NCI-H1694 (cell line): ENCODE measurements at regions not wholly inside any gene's neighbourhood (a gene's known extent, or its start where the extent isn't known, plus 50 kb on each side); places are given as distances from the start of the nearest gene placed in this dataset.

Experiments used
- DNase-seq: peaks from one replicate; lab custom pipeline; 2025; lab: John Stamatoyannopoulos, UW

DNA sequence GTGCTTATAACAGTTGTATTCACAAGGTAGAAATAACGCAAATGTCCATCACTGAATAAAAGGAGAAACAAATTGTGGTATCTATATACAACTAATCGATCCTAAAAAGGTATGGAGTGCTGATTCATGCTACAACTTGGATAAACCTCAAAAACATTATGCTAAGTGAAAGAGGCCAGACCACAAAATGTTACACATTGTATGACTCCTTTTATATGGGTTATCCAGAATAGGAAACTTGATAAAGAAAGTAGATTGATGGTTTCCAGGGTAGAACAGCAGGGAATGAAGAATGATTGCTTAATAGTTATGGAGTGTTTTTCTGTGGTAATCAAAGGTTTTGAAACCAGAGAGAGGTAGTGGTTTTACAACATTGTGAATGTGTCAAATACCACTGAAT, 432.2 kb upstream of the TRIB2 start:
- DNase-seq, result no peak

DNA sequence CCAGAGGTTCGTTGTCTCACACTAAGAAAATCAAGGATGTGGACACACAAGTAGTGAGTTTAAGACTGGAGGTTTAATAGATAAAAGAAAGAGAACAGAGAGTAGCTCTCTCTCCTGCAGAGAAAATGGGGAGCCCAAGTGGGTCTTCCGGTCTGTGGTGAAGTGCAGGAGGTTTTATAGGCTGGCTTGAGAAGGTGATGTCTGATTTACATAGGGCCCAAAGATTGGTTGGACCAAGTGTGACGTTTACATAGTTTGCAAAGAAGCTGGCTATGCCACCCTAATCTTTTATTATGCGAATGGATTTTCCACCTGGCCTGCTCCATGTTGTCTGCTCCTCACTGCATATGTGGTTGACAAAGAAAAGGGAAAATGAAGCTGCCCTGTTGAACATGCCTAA, 430.4 kb upstream of the TRIB2 start:
- DNase-seq, result no peak

DNA sequence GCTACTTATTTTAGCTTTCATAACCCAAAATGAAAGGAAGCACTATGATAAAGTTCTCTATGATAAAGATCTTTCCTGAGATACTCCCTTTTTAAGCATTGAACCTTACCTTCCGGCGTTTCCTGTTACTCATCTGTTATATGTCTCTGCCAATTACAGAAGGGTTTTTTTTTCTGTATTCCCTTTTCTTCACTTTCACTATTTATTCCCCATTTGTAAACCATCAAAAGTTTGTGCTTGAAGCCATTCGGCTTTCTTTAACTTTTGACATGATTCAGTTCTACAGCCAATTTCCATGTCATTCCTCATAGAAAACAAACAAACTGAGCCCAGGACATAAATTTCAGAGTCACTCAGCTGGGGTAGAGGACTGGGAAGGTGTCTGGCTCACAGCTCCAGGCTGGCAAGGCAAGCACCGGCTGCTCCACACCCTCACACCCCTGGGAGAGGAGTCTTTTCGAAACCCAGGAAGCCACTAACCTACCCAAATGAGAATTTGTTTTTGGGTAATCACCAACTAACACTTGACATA, 429.4 kb upstream of the TRIB2 start:
- DNase-seq, result no peak

DNA sequence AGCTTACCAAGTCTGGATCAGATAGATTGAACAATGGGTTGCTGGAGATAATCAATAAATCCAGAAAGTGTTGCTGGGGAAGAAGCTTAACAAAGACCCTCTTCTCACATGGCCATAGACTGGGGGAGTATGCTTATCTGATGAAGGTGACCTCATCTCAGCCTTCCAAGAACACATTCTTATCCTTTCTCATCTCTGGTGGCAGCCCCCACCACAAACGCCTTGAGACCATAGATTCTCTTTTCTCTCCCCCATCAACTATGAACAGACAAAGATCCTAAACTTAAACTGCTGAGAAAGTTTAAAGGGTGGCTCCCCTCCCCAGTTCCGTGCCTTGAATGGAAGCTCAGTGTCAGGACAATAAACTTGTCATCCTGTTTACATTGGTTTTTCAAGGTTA, 428.7 kb upstream of the TRIB2 start:
- DNase-seq, result no peak

GRCh38 chr2:12289120-12289802, 427.5 kb upstream of the TRIB2 start:
- DNase-seq, result no peak

DNA sequence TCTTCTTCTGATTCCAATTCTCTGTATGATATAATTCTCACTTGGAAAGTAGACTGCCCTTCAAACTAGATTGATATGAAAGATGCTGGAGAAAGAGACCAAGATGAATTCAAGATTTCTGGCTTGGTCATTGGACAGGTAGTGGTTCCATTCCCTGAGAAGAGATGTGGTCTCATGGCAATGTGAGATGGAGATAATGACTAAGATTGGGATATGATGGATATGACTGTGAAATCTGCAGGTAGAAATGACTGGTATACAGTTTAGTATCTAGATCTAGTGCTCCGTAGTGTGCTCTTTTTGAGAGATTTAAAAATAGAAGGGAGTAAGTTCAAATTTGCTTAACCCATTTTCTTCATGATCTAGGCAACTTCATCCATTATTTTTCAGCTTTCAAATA, 425.4 kb upstream of the TRIB2 start:
- no peak for DNase-seq

GRCh38 chr2:12293874-12294273, 422.9 kb upstream of the TRIB2 start:
- no peak for DNase-seq

- no peak for DNase-seq
Observed at GRCh38 chr2:12295856-12296519, 420.7 kb upstream of the TRIB2 start.

- no peak for DNase-seq
Observed at GRCh38 chr2:12296915-12297314, 419.8 kb upstream of the TRIB2 start.

GRCh38 chr2:12298352-12298751, 418.4 kb upstream of the TRIB2 start:
- no peak for DNase-seq

GRCh38 chr2:12299431-12299830, 417.3 kb upstream of the TRIB2 start:
- no peak for DNase-seq

DNA sequence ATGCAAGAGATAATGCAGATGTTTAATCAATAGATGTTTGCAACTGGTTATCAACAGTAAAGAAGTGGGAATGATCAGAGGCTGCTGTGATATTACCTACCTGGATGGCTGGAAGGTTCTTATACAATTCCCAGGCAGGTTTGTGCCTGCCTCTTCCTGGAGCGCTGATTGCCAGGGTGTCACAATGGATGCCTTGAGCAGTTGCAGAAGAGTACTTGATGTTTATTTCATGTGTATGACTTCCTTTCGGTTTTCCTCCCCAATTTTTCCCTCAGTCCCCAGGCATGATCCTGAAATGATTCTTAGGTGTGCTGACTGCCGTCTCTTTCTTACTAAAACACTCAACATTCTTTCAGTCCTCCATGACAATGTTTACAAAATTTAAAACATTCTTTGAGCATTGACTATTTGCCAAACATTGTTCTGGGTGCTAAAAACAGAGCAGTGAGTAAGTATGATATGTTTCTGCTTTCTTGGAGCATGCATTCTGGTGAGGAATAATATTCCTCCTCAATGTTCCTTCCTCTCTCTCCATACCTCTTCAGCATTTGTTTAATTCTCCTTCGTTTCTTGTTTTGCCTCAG, 416.6 kb upstream of the TRIB2 start:
- DNase-seq, result no peak

- no peak for DNase-seq
Observed at GRCh38 chr2:12300927-12301326, 415.8 kb upstream of the TRIB2 start.

DNA sequence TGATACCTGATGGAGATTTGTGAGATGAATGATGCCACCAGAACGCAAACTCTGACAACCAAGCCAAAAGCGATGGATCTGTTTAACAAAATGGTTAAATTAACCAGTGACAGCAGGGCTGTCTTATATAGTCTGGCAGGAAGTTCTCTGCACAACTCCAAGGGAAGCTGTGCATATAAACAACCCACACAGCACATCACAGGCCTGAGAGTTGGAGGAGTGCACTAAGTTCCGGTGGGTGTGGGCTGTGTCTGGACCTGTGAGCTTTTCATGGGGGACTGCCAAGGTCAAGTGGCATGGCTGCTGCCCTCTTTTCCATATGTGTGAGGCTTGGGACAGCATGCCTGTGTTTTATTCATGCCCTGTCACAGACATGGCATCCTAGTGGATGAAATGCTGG, 414.6 kb upstream of the TRIB2 start:
- DNase-seq, result no peak

DNA sequence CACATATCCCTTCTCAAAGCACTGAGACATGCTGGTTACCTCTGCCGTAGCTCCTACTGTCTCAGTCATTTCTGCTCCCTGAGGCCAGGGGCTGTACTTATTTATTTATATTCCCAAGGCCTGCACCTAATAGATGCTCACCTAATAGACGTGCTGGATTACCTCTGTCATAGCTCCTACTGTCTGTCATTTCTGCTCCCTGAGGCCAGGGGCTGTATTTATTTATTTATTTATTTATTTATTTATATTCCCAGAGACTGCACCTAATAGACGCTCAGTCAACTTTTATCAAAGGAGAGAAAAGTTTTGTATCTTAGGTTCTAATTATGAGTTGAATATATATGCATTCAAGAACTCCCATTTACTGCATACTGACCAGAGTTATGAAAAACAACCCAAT, 414.0 kb upstream of the TRIB2 start:
- DNase-seq, result no peak

DNA sequence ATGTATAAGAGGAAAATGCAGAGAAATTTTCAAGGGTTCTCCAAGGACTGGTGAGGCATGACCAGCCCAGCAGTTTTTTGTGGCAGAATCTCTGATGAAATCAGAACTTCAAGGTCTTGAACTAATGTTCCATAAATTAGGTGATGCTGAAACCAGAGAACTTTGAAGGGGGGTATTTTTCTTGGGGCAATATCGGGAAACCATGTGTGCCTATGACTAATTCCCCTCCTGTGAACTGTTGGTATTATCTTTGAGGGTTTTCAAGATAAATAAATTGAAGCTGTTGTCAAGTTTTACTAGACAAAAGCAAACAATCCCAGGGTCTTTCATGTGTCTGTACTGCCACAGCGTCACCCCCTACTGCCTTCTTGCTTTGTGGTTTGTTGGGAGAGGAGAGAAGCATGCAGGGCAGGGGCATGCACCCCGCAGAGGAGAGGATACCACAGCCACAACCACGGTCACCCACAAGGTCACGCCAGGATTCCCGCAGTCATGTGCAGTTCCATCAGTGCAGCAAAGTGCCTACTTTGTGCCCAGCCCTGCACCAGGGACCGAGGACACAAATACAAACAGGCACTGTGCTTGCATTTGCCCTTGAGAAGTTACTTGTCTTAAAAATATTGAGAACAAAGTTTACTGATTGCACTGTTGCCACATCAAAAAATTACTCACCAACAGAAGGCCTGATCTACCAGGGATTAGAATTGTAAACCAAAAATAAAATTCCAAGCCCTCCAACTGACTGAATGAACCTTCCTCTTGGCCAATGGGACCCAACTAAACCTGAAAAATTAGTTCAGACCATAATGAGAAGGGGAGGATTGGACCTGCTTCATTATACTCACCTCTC, 413.3 kb upstream of the TRIB2 start:
- DNase-seq, result no peak

GRCh38 chr2:12304564-12305171, 412.1 kb upstream of the TRIB2 start:
- no peak for DNase-seq

GRCh38 chr2:12305931-12306330, 410.8 kb upstream of the TRIB2 start:
- DNase-seq, result no peak

- DNase-seq, result no peak
Observed at GRCh38 chr2:12310399-12310798, 406.3 kb upstream of the TRIB2 start.

GRCh38 chr2:12313445-12314126, 403.1 kb upstream of the TRIB2 start:
- DNase-seq, result no peak

DNA sequence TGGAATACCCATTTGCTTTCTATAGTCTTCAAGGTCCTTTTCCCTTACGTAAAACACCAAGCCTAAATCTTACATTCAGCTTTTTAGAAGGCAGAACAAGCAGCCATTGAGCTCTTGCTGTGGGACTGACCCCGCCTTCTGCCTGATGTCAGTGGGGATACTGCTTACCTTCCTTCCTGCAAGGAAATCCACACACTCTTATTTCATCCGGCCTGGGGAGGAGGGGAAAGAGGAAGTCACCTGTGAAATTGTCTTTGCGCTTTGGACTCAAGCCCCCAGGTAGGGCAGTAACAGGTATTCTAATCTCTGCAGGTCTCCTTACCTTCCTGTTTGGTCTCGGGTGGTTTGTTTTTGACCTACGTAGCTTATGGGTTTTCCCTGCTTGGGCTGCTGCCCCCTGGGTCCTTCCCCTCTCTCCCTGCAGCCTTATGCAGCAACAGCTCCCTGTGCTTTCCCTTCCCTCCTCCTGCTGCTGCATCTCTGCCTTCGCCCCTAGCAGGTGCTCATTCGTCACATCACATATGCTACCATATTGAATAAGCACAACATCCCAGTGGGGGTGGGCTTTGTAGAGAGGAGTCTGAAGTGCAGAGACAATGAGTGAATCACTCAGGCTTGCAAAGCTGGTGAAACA, 402.5 kb upstream of the TRIB2 start:
- no peak for DNase-seq
